Endothelial cell of umbilical vein (primary cell): ENCODE measurements at regions not wholly inside any gene's neighbourhood (a gene's known extent, or its start where the extent isn't known, plus 50 kb on each side); places are given as distances from the start of the nearest gene placed in this dataset.

Experiments used
- BruUV-seq: library from RNA; stranded (reverse); fragments of 400-500 nt; replicated peaks from 2 replicates; lab custom pipeline; 2021; lab: Mats Ljungman, UMichigan
- CTCF ChIA-PET: fragments of 300-600, 350-600 bp; sonication (Branson Sonifier 250); formaldehyde crosslinking; loops from one replicate; lab custom pipeline; 2021; ENCODE audit warnings: antibody characterized with exemption, inconsistent platforms; lab: Charles Lee
- POLR2A ChIA-PET: fragments of 300-600, 350-600 bp; sonication (Branson Sonifier 250); formaldehyde crosslinking; loops from one replicate; lab custom pipeline; 2021; ENCODE audit warnings: antibody characterized with exemption, inconsistent platforms; lab: Charles Lee
- DNase-seq: peaks from one replicate; pipeline ENCODE4 v3.0.0-alpha.2; 2011; ENCODE audit warnings: low read depth, low spot score
- FAIRE-seq: peaks from 2 replicates; lab custom pipeline; 2011; peaks lifted over from hg19 to GRCh38; lab: Jason Lieb, UNC
- H2AFZ ChIP-seq: 2 replicates; pipeline ENCODE4 v1.6.0; 2012; ENCODE audit warnings: low read depth, low read length, control low read depth, inconsistent platforms
- H3K27ac ChIP-seq: 2 replicates; pipeline ENCODE4 v1.5.1; 2011; ENCODE audit warnings: low read depth, mild to moderate bottlenecking, control low read depth, low read length, moderate library complexity; ENCODE audit not compliant: insufficient read depth
- H3K27me3 ChIP-seq, 2 experiments: 2 replicates each; pipeline versions ENCODE4 v1.6.0 to v1.6.1; 2011; ENCODE audit warnings: low read length in 2 of 2, mixed read lengths in 1 of 2; ENCODE audit not compliant: control insufficient read depth in 2 of 2, insufficient read depth in 2 of 2
- H3K36me3 ChIP-seq, 2 experiments: 2 replicates in 1 of 2; 3 replicates in 1 of 2; pipeline ENCODE4 v1.5.1; 2011; ENCODE audit warnings: low read length in 2 of 2, mild to moderate bottlenecking in 1 of 2, moderate library complexity in 1 of 2; ENCODE audit not compliant: control insufficient read depth in 2 of 2, insufficient read depth in 2 of 2; ENCODE audit errors: extremely low read depth in 1 of 2
- H3K4me1 ChIP-seq: 3 replicates; pipeline ENCODE4 v1.5.1; 2011; ENCODE audit warnings: mild to moderate bottlenecking, low read length; ENCODE audit not compliant: control insufficient read depth, insufficient read depth; ENCODE audit errors: extremely low read depth
- H3K4me2 ChIP-seq: 2 replicates; pipeline ENCODE4 v1.6.1; 2011; ENCODE audit warnings: low read length, control low read depth, mixed read lengths; ENCODE audit not compliant: insufficient read depth
- H3K4me3 ChIP-seq, 3 experiments: fragments of 200-600 bp in 1 of 3; sonication (generic), shearing (Covaris generic) in 1 of 3; replicated peaks in 1 of 3; 2 replicates each; pipeline ENCODE4 v1.5.1; 2011 to 2016; ENCODE audit warnings: control low read depth in 3 of 3, low read length in 3 of 3, mild to moderate bottlenecking in 2 of 3, inconsistent platforms in 1 of 3, low read depth in 1 of 3, moderate library complexity in 1 of 3; ENCODE audit not compliant: insufficient read depth in 1 of 3
- H3K79me2 ChIP-seq: 2 replicates; pipeline ENCODE4 v1.6.0; 2012; ENCODE audit warnings: low read length, inconsistent platforms; ENCODE audit not compliant: control insufficient read depth, insufficient read depth
- H3K9ac ChIP-seq: replicated peaks from 2 replicates; pipeline ENCODE3; 2011; ENCODE audit warnings: low read length, control low read depth; ENCODE audit not compliant: insufficient read depth; ENCODE audit errors: extremely low read depth
- H3K9me1 ChIP-seq: replicated peaks from 3 replicates; pipeline ENCODE4 v1.6.0; 2011; ENCODE audit warnings: mild to moderate bottlenecking, low read length; ENCODE audit not compliant: control insufficient read depth, insufficient read depth; ENCODE audit errors: extremely low read depth
- H3K9me3 ChIP-seq: replicated peaks from 2 replicates; pipeline ENCODE4 v1.5.1; 2012; ENCODE audit warnings: low read length, inconsistent platforms; ENCODE audit not compliant: control insufficient read depth, insufficient read depth
- H4K20me1 ChIP-seq: replicated peaks from 2 replicates; pipeline ENCODE3; 2011; ENCODE audit warnings: mild to moderate bottlenecking, low read length; ENCODE audit not compliant: control insufficient read depth, insufficient read depth; ENCODE audit errors: extremely low read depth
- CTCF ChIP-seq, 2 donors: IDR thresholded peaks; 1 replicate in 1 of 2; 2 replicates in 1 of 2; pipeline ENCODE4 v1.5.1; 2011; ENCODE audit warnings: low read length in 2 of 2, mild to moderate bottlenecking in 2 of 2, moderate library complexity in 2 of 2, control low read depth in 1 of 2, inconsistent platforms in 1 of 2, low read depth in 1 of 2; ENCODE audit not compliant: insufficient read depth in 1 of 2; ENCODE audit errors: extremely low read depth in 1 of 2
- EZH2 ChIP-seq: IDR thresholded peaks from 2 replicates; pipeline ENCODE4 v1.6.1; 2012; ENCODE audit warnings: borderline replicate concordance, low read depth, mild to moderate bottlenecking, moderate library complexity, low read length, inconsistent platforms; ENCODE audit not compliant: severe bottlenecking
- FOS ChIP-seq: IDR thresholded peaks from 2 replicates; pipeline ENCODE4 v1.6.1; 2011; ENCODE audit warnings: mild to moderate bottlenecking, low read length, moderate library complexity, borderline replicate concordance; ENCODE audit not compliant: insufficient read depth
- GATA2 ChIP-seq: IDR thresholded peaks from 2 replicates; pipeline ENCODE4 v1.7.0; 2011; ENCODE audit warnings: low read depth, mild to moderate bottlenecking, moderate library complexity, mixed read lengths, low read length; ENCODE audit not compliant: insufficient read length, insufficient read depth
- JUN ChIP-seq: IDR thresholded peaks from 2 replicates; pipeline ENCODE4 v1.6.1; 2011; ENCODE audit warnings: borderline replicate concordance, low read depth; ENCODE audit not compliant: insufficient read length, insufficient read depth
- MAX ChIP-seq: IDR thresholded peaks from 2 replicates; pipeline ENCODE4 v1.6.1; 2011; ENCODE audit not compliant: insufficient read depth, insufficient read length
- MYC ChIP-seq: IDR thresholded peaks from one replicate; pipeline ENCODE4 v1.6.1; 2011; ENCODE audit warnings: mild to moderate bottlenecking, low read depth, low read length
- POLR2A ChIP-seq: IDR thresholded peaks from 2 replicates; pipeline ENCODE4 v1.6.1; 2012; ENCODE audit warnings: low read depth, mild to moderate bottlenecking, control low read depth, low read length
- POLR2AphosphoS5 ChIP-seq: IDR thresholded peaks from 2 replicates; pipeline ENCODE4 v1.6.1; 2012; ENCODE audit warnings: low read depth, mild to moderate bottlenecking, control low read depth, low read length, moderate library complexity; ENCODE audit not compliant: insufficient read depth
- dilution Hi-C: fragments of 300-500 bp; cut with MboI; formaldehyde crosslinking; loops from one replicate; pipeline ENCODE4 v1.15.0; 2019; ENCODE audit warnings: low sequenced_read_pairs; ENCODE audit not compliant: extremely low pct_ligation_motif_present
- intact Hi-C: fragments of 100-400 bp; cut with micrococcal nuclease; formaldehyde crosslinking; loops from one replicate; pipeline ENCODE4 v1.10.0; 2022

GRCh38 chr6:169119669-169120068 lies 134.0 kb downstream of the THBS2 start:
- ChIA-PET CTCF (no interaction called here), POLR2A (no interaction called here)
- H3K36me3 ChIP-seq = no peaks in the 10 kb centered on the region
- TF ChIP-seq MYC = no peak
- no peaks in the 10 kb centered on the region for H3K9me1 ChIP-seq
- no peak overlapping the region for H3K27ac ChIP-seq
- peaks cover 3% of the 10 kb centered on the region for H3K9me3 ChIP-seq
- no peak overlapping the region for H2AFZ ChIP-seq
- intact Hi-C loops = no loop called here
- H3K4me3 ChIP-seq = no peak overlapping the region
- no peak for FAIRE-seq
- no peaks in the 10 kb centered on the region for H4K20me1 ChIP-seq
- H3K27me3 ChIP-seq = no peaks in the 10 kb centered on the region
- BruUV-seq = no TSS peak
- H3K79me2 ChIP-seq = no peaks in the 10 kb centered on the region
- no peak overlapping the region for H3K4me2 ChIP-seq
- no peak for DNase-seq
- no peaks in the 10 kb centered on the region for H3K4me1 ChIP-seq
- no peak overlapping the region for H3K9ac ChIP-seq
- dilution Hi-C loops = no loop called here

- DNase-seq = no peak
- intact Hi-C loops = no loop called here
- H3K4me3 ChIP-seq = no peak overlapping the region
- no peaks in the 10 kb centered on the region for H3K4me1 ChIP-seq
- H3K9me3 ChIP-seq = peaks cover 3% of the 10 kb centered on the region
- H3K9me1 ChIP-seq = no peaks in the 10 kb centered on the region
- POLR2A ChIA-PET = no interaction called here
- no peak overlapping the region for H2AFZ ChIP-seq
- H3K9ac ChIP-seq = no peak overlapping the region
- dilution Hi-C loops = no loop called here
- H3K36me3 ChIP-seq = no peaks in the 10 kb centered on the region
- H3K27me3 ChIP-seq = no peaks in the 10 kb centered on the region
- TF ChIP-seq JUN (no peak), POLR2AphosphoS5 (no peak), POLR2A (no peak), EZH2 (no peak), MYC (no peak), MAX (no peak), CTCF (IDR thresholded peaks at IDR 0.05; ENCODE audit: extremely low read depth in 1 of 2, insufficient read depth in 1 of 2, low read depth in 1 of 2, low read length in 2 of 2) (no peak), FOS (no peak), GATA2 (no peak)
- no peak overlapping the region for H3K27ac ChIP-seq
- CTCF ChIA-PET = no interaction called here
- H3K4me2 ChIP-seq = no peak overlapping the region
- BruUV-seq = no TSS peak
- no peaks in the 10 kb centered on the region for H4K20me1 ChIP-seq
- no peaks in the 10 kb centered on the region for H3K79me2 ChIP-seq
- FAIRE-seq = no peak
Measured at GRCh38 chr6:169118346-169118830, 135.3 kb downstream of the THBS2 start.
